ENCODE measurements at regions not wholly inside any gene's neighbourhood (a gene's known extent, or its start where the extent isn't known, plus 50 kb on each side); places are given as distances from the start of the nearest gene placed in this dataset.

GRCh38 chr2:103605071-103605780 is 843.4 kb downstream of the TMEM182 start:
- Mint-ChIP-seq H3K9me3 (peaks cover 15% of the 10 kb centered on the region), H3K36me3 (ENCODE audit: low read depth) (no peaks in the 10 kb centered on the region), H3K27me3 (no peaks in the 10 kb centered on the region)

GRCh38 chr2:103615611-103616105 is 853.8 kb downstream of the TMEM182 start:
- H3K4me3 Mint-ChIP-seq = no peak overlapping the region
- H3K36me3 Mint-ChIP-seq (ENCODE audit: low read depth) = no peaks in the 10 kb centered on the region
- H3K27ac Mint-ChIP-seq = no peak overlapping the region
- no peaks in the 10 kb centered on the region for H3K4me1 Mint-ChIP-seq (ENCODE audit: low read depth)
- no peaks in the 10 kb centered on the region for H3K27me3 Mint-ChIP-seq
- intact Hi-C loops (cut with micrococcal nuclease) = no loop called here
- peaks cover 39% of the 10 kb centered on the region for H3K9me3 Mint-ChIP-seq

More at GRCh38 chr2:103605071-103605780, 843.4 kb downstream of the TMEM182 start:
- no peaks in the 10 kb centered on the region for H3K4me1 Mint-ChIP-seq (ENCODE audit: low read depth)
- H3K4me3 Mint-ChIP-seq = no peak overlapping the region
- H3K27ac Mint-ChIP-seq = no peak overlapping the region
- intact Hi-C loops (cut with micrococcal nuclease) = no loop called here

GRCh38 chr2:103616891-103617290 is 855.1 kb downstream of the TMEM182 start:
- Mint-ChIP-seq H3K27me3 (no peaks in the 10 kb centered on the region), H3K36me3 (ENCODE audit: low read depth) (no peaks in the 10 kb centered on the region), H3K4me1 (ENCODE audit: low read depth) (no peaks in the 10 kb centered on the region), H3K27ac (no peak overlapping the region), H3K4me3 (no peak overlapping the region), H3K9me3 (peaks cover 51% of the 10 kb centered on the region)
- intact Hi-C loops (cut with micrococcal nuclease) = no loop called here

- Mint-ChIP-seq H3K36me3 (ENCODE audit: low read depth) (no peaks in the 10 kb centered on the region), H3K4me1 (ENCODE audit: low read depth) (no peaks in the 10 kb centered on the region), H3K9me3 (peaks cover 54% of the 10 kb centered on the region), H3K4me3 (no peak overlapping the region), H3K27ac (no peak overlapping the region), H3K27me3 (no peaks in the 10 kb centered on the region)
- intact Hi-C loops (cut with micrococcal nuclease) = no loop called here
Observed at GRCh38 chr2:103618112-103618511, 856.3 kb downstream of the TMEM182 start.

GRCh38 chr2:103627301-103627700 is 865.5 kb downstream of the TMEM182 start:
- Mint-ChIP-seq H3K27me3 (no peaks in the 10 kb centered on the region), H3K4me1 (ENCODE audit: low read depth) (no peaks in the 10 kb centered on the region), H3K9me3 (peaks cover 27% of the 10 kb centered on the region), H3K36me3 (ENCODE audit: low read depth) (no peaks in the 10 kb centered on the region), H3K4me3 (no peak overlapping the region), H3K27ac (no peak overlapping the region)
- intact Hi-C loops (cut with micrococcal nuclease) = no loop called here

GRCh38 chr2:103638978-103639377 is 877.1 kb downstream of the TMEM182 start:
- Mint-ChIP-seq H3K36me3 (ENCODE audit: low read depth) (no peaks in the 10 kb centered on the region), H3K4me3 (no peak overlapping the region), H3K9me3 (peaks cover 17% of the 10 kb centered on the region), H3K4me1 (ENCODE audit: low read depth) (no peaks in the 10 kb centered on the region), H3K27me3 (no peaks in the 10 kb centered on the region), H3K27ac (no peak overlapping the region)
- intact Hi-C loops (cut with micrococcal nuclease) = no loop called here

- H3K4me3 Mint-ChIP-seq = no peak overlapping the region
- H3K27ac Mint-ChIP-seq = no peak overlapping the region
- no peaks in the 10 kb centered on the region for H3K4me1 Mint-ChIP-seq (ENCODE audit: low read depth)
- peaks cover 6% of the 10 kb centered on the region for H3K9me3 Mint-ChIP-seq
- no peaks in the 10 kb centered on the region for H3K36me3 Mint-ChIP-seq (ENCODE audit: low read depth)
- H3K27me3 Mint-ChIP-seq = no peaks in the 10 kb centered on the region
- intact Hi-C loops (cut with micrococcal nuclease) = no loop called here
Observed at GRCh38 chr2:103656558-103656957, 894.7 kb downstream of the TMEM182 start.

GRCh38 chr2:103660519-103660918 is 898.7 kb downstream of the TMEM182 start:
- Mint-ChIP-seq H3K36me3 (ENCODE audit: low read depth) (no peaks in the 10 kb centered on the region), H3K27ac (no peak overlapping the region), H3K27me3 (no peaks in the 10 kb centered on the region), H3K4me3 (no peak overlapping the region), H3K4me1 (ENCODE audit: low read depth) (no peaks in the 10 kb centered on the region), H3K9me3 (no peaks in the 10 kb centered on the region)
- intact Hi-C loops (cut with micrococcal nuclease) = no loop called here

GRCh38 chr2:103660947-103661346 is 899.1 kb downstream of the TMEM182 start:
- Mint-ChIP-seq H3K4me3 (no peak overlapping the region), H3K27ac (no peak overlapping the region), H3K36me3 (ENCODE audit: low read depth) (no peaks in the 10 kb centered on the region), H3K4me1 (ENCODE audit: low read depth) (no peaks in the 10 kb centered on the region), H3K27me3 (no peaks in the 10 kb centered on the region), H3K9me3 (no peaks in the 10 kb centered on the region)
- intact Hi-C loops (cut with micrococcal nuclease) = no loop called here

- no peaks in the 10 kb centered on the region for H3K4me1 Mint-ChIP-seq (ENCODE audit: low read depth)
- no peaks in the 10 kb centered on the region for H3K36me3 Mint-ChIP-seq (ENCODE audit: low read depth)
- H3K4me3 Mint-ChIP-seq = no peak overlapping the region
- H3K27me3 Mint-ChIP-seq = no peaks in the 10 kb centered on the region
- intact Hi-C loops (cut with micrococcal nuclease) = no loop called here
- H3K27ac Mint-ChIP-seq = no peak overlapping the region
- H3K9me3 Mint-ChIP-seq = no peaks in the 10 kb centered on the region
Observed at GRCh38 chr2:103664690-103665089, 902.9 kb downstream of the TMEM182 start.

GRCh38 chr2:103667335-103667884 is 905.6 kb downstream of the TMEM182 start:
- Mint-ChIP-seq H3K27ac (no peak overlapping the region), H3K36me3 (ENCODE audit: low read depth) (no peaks in the 10 kb centered on the region), H3K27me3 (no peaks in the 10 kb centered on the region), H3K4me1 (ENCODE audit: low read depth) (no peaks in the 10 kb centered on the region), H3K9me3 (no peaks in the 10 kb centered on the region), H3K4me3 (no peak overlapping the region)
- intact Hi-C loops (cut with micrococcal nuclease) = no loop called here

- H3K9me3 Mint-ChIP-seq = peaks cover 2% of the 10 kb centered on the region
- H3K27me3 Mint-ChIP-seq = no peaks in the 10 kb centered on the region
- no peaks in the 10 kb centered on the region for H3K36me3 Mint-ChIP-seq (ENCODE audit: low read depth)
- no peak overlapping the region for H3K27ac Mint-ChIP-seq
- intact Hi-C loops (cut with micrococcal nuclease) = no loop called here
- H3K4me3 Mint-ChIP-seq = no peak overlapping the region
- no peaks in the 10 kb centered on the region for H3K4me1 Mint-ChIP-seq (ENCODE audit: low read depth)
Observed at GRCh38 chr2:103669531-103669930, 907.7 kb downstream of the TMEM182 start.
